Upper lobe of right lung (tissue), 1 donor: ENCODE measurements at regions not wholly inside any gene's neighbourhood (a gene's known extent, or its start where the extent isn't known, plus 50 kb on each side); places are given as distances from the start of the nearest gene placed in this dataset.

Source experiments
- ATAC-seq: fragments of 200-7000 bp; cut with Tn5 transposase; one replicate; pipeline ENCODE4 v1.9.1; 2020; ENCODE audit warnings: mild to moderate bottlenecking, moderate library complexity
- DNase-seq: peaks from one replicate; pipeline ENCODE4 v3.0.0-alpha.2; 2020
- H3K27ac ChIP-seq: fragments of 200-600 bp; one replicate; pipeline ENCODE4 v1.8.0; 2022
- H3K27me3 ChIP-seq: fragments of 200-600 bp; one replicate; pipeline ENCODE4 v1.8.0; 2022; ENCODE audit warnings: mild to moderate bottlenecking
- H3K36me3 ChIP-seq: fragments of 200-600 bp; one replicate; pipeline ENCODE4 v1.8.0; 2022
- H3K4me1 ChIP-seq: fragments of 200-600 bp; one replicate; pipeline ENCODE4 v1.8.0; 2022
- H3K4me3 ChIP-seq: fragments of 200-600 bp; one replicate; pipeline ENCODE4 v1.8.0; 2022; ENCODE audit warnings: mild to moderate bottlenecking
- H3K9me3 ChIP-seq: fragments of 200-600 bp; one replicate; pipeline ENCODE4 v1.8.0; 2022
- intact Hi-C: fragments of 100-400 bp; cut with DNase I; formaldehyde crosslinking; loops from one replicate; pipeline ENCODE4 v1.11.0; 2022
- TF ChIP-seq, protein P1 (sequence below): fragments of 200-600 bp; IDR thresholded peaks from one replicate; pipeline ENCODE4 v1.8.0; 2022; ENCODE audit warnings: antibody characterized with exemption
- donor health status: DM: no; HTN: yes; CAD: no; lungs with severe emphysema.

DNA sequence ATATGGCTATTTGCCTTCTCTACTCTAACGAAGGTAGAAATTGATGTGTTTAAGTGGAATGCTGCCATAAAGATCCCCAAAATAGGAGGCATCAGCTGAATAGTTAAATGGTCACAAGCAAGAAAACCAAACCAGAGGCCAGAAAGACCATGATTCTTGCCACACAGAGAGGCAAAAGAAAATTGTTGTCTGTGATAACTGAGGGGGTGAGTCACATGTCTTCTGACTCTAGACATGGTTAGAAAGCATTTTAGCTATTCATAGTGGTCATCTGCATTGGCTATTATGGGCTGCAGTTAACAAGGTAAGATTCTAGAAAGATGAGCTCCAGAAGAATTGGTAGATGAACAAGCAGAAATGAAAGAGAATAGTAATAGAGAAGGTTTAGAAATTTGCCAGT is 361.4 kb upstream of the NPSR1 start:
- Histone ChIP-seq H3K27ac (no peak overlapping the region), H3K9me3 (no peaks in the 10 kb centered on the region), H3K4me1 (no peaks in the 10 kb centered on the region), H3K27me3 (no peaks in the 10 kb centered on the region), H3K36me3 (no peaks in the 10 kb centered on the region), H3K4me3 (no peak overlapping the region)
- intact Hi-C loops: no loop called here
- ATAC-seq: no peak
- TF ChIP-seq, protein P1, sequence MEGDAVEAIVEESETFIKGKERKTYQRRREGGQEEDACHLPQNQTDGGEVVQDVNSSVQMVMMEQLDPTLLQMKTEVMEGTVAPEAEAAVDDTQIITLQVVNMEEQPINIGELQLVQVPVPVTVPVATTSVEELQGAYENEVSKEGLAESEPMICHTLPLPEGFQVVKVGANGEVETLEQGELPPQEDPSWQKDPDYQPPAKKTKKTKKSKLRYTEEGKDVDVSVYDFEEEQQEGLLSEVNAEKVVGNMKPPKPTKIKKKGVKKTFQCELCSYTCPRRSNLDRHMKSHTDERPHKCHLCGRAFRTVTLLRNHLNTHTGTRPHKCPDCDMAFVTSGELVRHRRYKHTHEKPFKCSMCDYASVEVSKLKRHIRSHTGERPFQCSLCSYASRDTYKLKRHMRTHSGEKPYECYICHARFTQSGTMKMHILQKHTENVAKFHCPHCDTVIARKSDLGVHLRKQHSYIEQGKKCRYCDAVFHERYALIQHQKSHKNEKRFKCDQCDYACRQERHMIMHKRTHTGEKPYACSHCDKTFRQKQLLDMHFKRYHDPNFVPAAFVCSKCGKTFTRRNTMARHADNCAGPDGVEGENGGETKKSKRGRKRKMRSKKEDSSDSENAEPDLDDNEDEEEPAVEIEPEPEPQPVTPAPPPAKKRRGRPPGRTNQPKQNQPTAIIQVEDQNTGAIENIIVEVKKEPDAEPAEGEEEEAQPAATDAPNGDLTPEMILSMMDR: no peak
- no peak for DNase-seq

DNA sequence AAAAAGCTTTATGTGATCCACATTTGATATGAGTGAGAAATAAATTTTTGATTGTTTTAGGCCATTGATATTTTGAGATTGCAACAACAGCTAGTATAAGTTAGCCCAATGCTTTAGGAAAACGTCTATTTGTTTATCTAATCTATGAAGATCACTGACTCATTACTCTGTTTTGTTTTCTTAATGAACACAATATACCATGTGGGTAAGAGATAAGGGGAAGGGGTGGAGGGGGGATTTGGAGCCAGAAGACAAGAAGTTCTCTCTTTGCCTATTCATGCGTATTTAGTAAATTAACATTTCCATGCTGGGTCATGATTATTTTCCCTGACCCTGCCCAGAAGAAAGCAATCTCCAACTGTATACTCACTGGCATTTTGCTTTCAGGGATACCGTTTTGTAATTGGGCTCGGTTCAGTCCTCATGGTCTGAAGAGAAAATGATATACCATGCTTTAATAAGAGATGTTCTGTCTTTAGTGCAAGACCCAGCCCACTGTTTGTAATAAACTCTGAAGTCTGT is 359.5 kb upstream of the NPSR1 start:
- no peaks in the 10 kb centered on the region for H3K9me3 ChIP-seq
- no peaks in the 10 kb centered on the region for H3K27me3 ChIP-seq
- DNase-seq (no peak), ATAC-seq (no peak)
- no peak overlapping the region for H3K4me3 ChIP-seq
- H3K36me3 ChIP-seq: no peaks in the 10 kb centered on the region
- H3K4me1 ChIP-seq: no peaks in the 10 kb centered on the region
- intact Hi-C loops: no loop called here
- TF ChIP-seq, protein P1: no peak
- no peak overlapping the region for H3K27ac ChIP-seq

GRCh38 chr7:34299066-34299465 is 359.0 kb upstream of the NPSR1 start:
- Histone ChIP-seq H3K27me3 (no peaks in the 10 kb centered on the region), H3K36me3 (no peaks in the 10 kb centered on the region), H3K27ac (no peak overlapping the region), H3K4me1 (no peaks in the 10 kb centered on the region), H3K4me3 (no peak overlapping the region), H3K9me3 (no peaks in the 10 kb centered on the region)
- ATAC-seq (no peak), DNase-seq (no peak)
- intact Hi-C loops: no loop called here
- TF ChIP-seq, protein P1: no peak

DNA sequence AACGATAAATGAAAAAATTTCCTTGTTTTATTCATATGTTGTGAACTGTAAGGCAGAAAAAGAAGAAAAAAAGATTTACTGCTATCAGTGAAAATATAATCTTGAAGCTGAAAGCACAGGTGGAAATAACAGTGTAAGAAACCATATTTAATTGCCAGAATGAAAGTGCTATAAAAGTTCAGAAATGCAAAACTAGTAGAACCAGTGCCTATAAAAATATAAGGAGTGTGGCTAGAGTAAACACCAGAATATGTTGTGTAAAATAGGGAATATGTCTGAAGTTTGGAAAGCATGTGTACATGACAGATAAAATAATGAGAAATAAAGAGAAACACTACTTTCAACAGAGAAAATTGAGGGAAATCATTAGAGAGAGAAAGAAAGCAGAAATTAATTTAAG is 350.5 kb upstream of the NPSR1 start:
- ATAC-seq (no peak), DNase-seq (no peak)
- no peaks in the 10 kb centered on the region for H3K9me3 ChIP-seq
- H3K27ac ChIP-seq: no peak overlapping the region
- no peak overlapping the region for H3K4me3 ChIP-seq
- intact Hi-C loops: no loop called here
- H3K27me3 ChIP-seq: no peaks in the 10 kb centered on the region
- no peaks in the 10 kb centered on the region for H3K4me1 ChIP-seq
- TF ChIP-seq, protein P1: no peak
- H3K36me3 ChIP-seq: no peaks in the 10 kb centered on the region

GRCh38 chr7:34308595-34308994 is 349.4 kb upstream of the NPSR1 start:
- Histone ChIP-seq H3K4me3 (no peak overlapping the region), H3K9me3 (no peaks in the 10 kb centered on the region), H3K27ac (no peak overlapping the region), H3K27me3 (no peaks in the 10 kb centered on the region), H3K36me3 (no peaks in the 10 kb centered on the region), H3K4me1 (no peaks in the 10 kb centered on the region)
- ATAC-seq: no peak
- TF ChIP-seq, protein P1: no peak
- no peak for DNase-seq
- intact Hi-C loops: no loop called here

GRCh38 chr7:34309116-34309515 is 348.9 kb upstream of the NPSR1 start:
- ATAC-seq (no peak), DNase-seq (no peak)
- TF ChIP-seq, protein P1: no peak

More at GRCh38 chr7:34309116-34309515, 348.9 kb upstream of the NPSR1 start:
- no peak overlapping the region for H3K27ac ChIP-seq
- intact Hi-C loops: no loop called here
- H3K27me3 ChIP-seq: no peaks in the 10 kb centered on the region
- no peaks in the 10 kb centered on the region for H3K4me1 ChIP-seq
- no peak overlapping the region for H3K4me3 ChIP-seq
- no peaks in the 10 kb centered on the region for H3K36me3 ChIP-seq
- no peaks in the 10 kb centered on the region for H3K9me3 ChIP-seq
